SJCRH30 (cell line): ENCODE measurements at regions not wholly inside any gene's neighbourhood (a gene's known extent, or its start where the extent isn't known, plus 50 kb on each side); places are given as distances from the start of the nearest gene placed in this dataset.

ENCODE experiments used
- DNase-seq, 2 experiments: peaks; one replicate each; pipeline ENCODE4 v3.0.0-alpha.2; 2015 to 2020
- H3K27ac ChIP-seq: fragments of 250-450 bp; sonication (Bioruptor Pico); 2 replicates; pipeline ENCODE4 v1.5.1; 2020; ENCODE audit warnings: mild to moderate bottlenecking, moderate library complexity
- H3K27me3 ChIP-seq: fragments of 250-450 bp; sonication (Bioruptor Pico); 2 replicates; pipeline ENCODE4 v1.5.1; 2020; ENCODE audit warnings: mild to moderate bottlenecking, moderate library complexity
- H3K36me3 ChIP-seq: fragments of 250-450 bp; sonication (Bioruptor Pico); 2 replicates; pipeline ENCODE4 v1.5.1; 2020; ENCODE audit warnings: mild to moderate bottlenecking, moderate library complexity
- H3K4me1 ChIP-seq: fragments of 250-450 bp; sonication (Bioruptor Pico); 2 replicates; pipeline ENCODE4 v1.5.1; 2020; ENCODE audit warnings: mild to moderate bottlenecking, moderate library complexity
- H3K4me3 ChIP-seq: fragments of 250-450 bp; sonication (Bioruptor Pico); 2 replicates; pipeline ENCODE4 v1.5.1; 2020; ENCODE audit warnings: mild to moderate bottlenecking, moderate library complexity
- H3K9me3 ChIP-seq: fragments of 250-450 bp; sonication (Bioruptor Pico); replicated peaks from 2 replicates; pipeline ENCODE4 v1.5.1; 2020; ENCODE audit warnings: mild to moderate bottlenecking, moderate library complexity

GRCh38 chr7:12942609-12943008 lies 255.2 kb downstream of the ARL4A start:
- no peak for DNase-seq
- H3K9me3 ChIP-seq, result no peaks in the 10 kb centered on the region
- H3K4me1 ChIP-seq, result no peaks in the 10 kb centered on the region
- H3K36me3 ChIP-seq, result no peaks in the 10 kb centered on the region
- H3K27me3 ChIP-seq, result peaks cover 3% of the 10 kb centered on the region; the same call in 1 of the 2 replicates
- H3K27ac ChIP-seq, result no peak overlapping the region
- H3K4me3 ChIP-seq, result no peak overlapping the region

GRCh38 chr7:12943781-12944180 lies 256.3 kb downstream of the ARL4A start:
- Histone ChIP-seq H3K9me3 (no peaks in the 10 kb centered on the region), H3K27ac (no peak overlapping the region), H3K4me3 (no peak overlapping the region), H3K36me3 (no peaks in the 10 kb centered on the region), H3K27me3 (peaks cover 3% of the 10 kb centered on the region; the same call in 1 of the 2 replicates), H3K4me1 (no peaks in the 10 kb centered on the region)
- DNase-seq, result no peak

- no peaks in the 10 kb centered on the region for H3K36me3 ChIP-seq
- DNase-seq, result no peak
- no peaks in the 10 kb centered on the region for H3K4me1 ChIP-seq
- no peaks in the 10 kb centered on the region for H3K9me3 ChIP-seq
- H3K27ac ChIP-seq, result no peak overlapping the region
- H3K27me3 ChIP-seq, result peaks cover 3% of the 10 kb centered on the region; the same call in 1 of the 2 replicates
- no peak overlapping the region for H3K4me3 ChIP-seq
Observed at GRCh38 chr7:12945901-12946300, 258.5 kb downstream of the ARL4A start.

DNA sequence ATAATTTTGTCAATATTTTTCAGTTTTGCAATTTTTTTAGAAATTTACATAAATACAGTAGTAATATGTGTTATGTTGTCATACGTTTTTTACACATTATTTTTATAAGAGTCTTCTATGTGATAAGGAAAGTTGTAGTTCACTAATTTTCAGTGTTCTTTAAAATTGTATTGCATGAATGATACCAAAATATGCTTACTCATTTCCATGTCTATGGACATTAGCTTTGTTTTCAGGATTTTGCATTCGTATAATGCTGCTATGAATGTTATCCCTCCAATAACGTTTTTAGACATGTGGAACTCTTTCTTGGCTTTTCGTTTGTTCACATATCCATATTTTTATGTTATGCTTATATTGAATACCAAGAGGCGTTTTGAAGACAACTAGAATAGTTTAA lies 260.0 kb downstream of the ARL4A start:
- Histone ChIP-seq H3K4me3 (no peak overlapping the region), H3K9me3 (no peaks in the 10 kb centered on the region), H3K27ac (no peak overlapping the region)

GRCh38 chr7:12949060-12949931 lies 261.9 kb downstream of the ARL4A start:
- Histone ChIP-seq H3K27me3 (peaks cover 3% of the 10 kb centered on the region; the same call in 1 of the 2 replicates), H3K36me3 (no peaks in the 10 kb centered on the region), H3K27ac (no peak overlapping the region), H3K9me3 (no peaks in the 10 kb centered on the region), H3K4me3 (no peak overlapping the region), H3K4me1 (no peaks in the 10 kb centered on the region)
- no peak for DNase-seq

More for the DNA sequence above, 260.0 kb downstream of the ARL4A start:
- no peak for DNase-seq
- H3K4me1 ChIP-seq, result no peaks in the 10 kb centered on the region
- no peaks in the 10 kb centered on the region for H3K36me3 ChIP-seq
- H3K27me3 ChIP-seq, result peaks cover 3% of the 10 kb centered on the region; the same call in 1 of the 2 replicates

DNA sequence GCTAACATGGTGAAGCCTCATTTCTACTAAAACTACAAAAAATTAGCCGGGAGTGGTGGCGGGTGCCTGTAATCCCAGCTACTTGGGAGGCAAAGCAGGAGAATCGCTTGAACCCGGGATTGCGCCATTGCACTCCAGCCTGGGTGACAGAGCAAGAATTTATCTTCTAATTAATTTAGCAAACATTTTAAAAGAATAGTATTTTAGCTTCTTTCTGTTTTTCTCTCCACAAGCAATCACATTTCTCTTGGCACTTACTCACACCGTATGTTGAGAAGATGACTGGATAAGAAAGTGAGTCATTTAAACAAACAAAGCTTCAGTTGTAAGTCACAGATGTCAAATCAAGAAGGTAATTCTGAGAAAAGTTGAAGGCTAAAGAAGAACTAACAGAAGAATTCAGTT lies 264.0 kb downstream of the ARL4A start:
- Histone ChIP-seq H3K9me3 (no peaks in the 10 kb centered on the region), H3K4me1 (no peaks in the 10 kb centered on the region), H3K36me3 (no peaks in the 10 kb centered on the region), H3K27ac (no peak overlapping the region), H3K27me3 (no peaks in the 10 kb centered on the region), H3K4me3 (no peak overlapping the region)
- no peak for DNase-seq

- Histone ChIP-seq H3K27me3 (no peaks in the 10 kb centered on the region), H3K9me3 (no peaks in the 10 kb centered on the region), H3K36me3 (no peaks in the 10 kb centered on the region), H3K27ac (no peak overlapping the region), H3K4me3 (no peak overlapping the region), H3K4me1 (no peaks in the 10 kb centered on the region)
- DNase-seq, result no peak
Observed at GRCh38 chr7:12954380-12955033, 267.1 kb downstream of the ARL4A start.

- H3K4me3 ChIP-seq, result no peak overlapping the region
- DNase-seq, result no peak
- H3K36me3 ChIP-seq, result no peaks in the 10 kb centered on the region
- H3K27ac ChIP-seq, result no peak overlapping the region
- H3K9me3 ChIP-seq, result no peaks in the 10 kb centered on the region
- no peaks in the 10 kb centered on the region for H3K4me1 ChIP-seq
- H3K27me3 ChIP-seq, result no peaks in the 10 kb centered on the region
Observed at GRCh38 chr7:12957487-12957886, 270.1 kb downstream of the ARL4A start.

- Histone ChIP-seq H3K27me3 (0 out of 2 replicates have a peak, but pooled peaks cover 3% of the 10 kb centered on the region), H3K9me3 (no peaks in the 10 kb centered on the region), H3K36me3 (no peaks in the 10 kb centered on the region), H3K4me1 (no peaks in the 10 kb centered on the region), H3K4me3 (no peak overlapping the region), H3K27ac (no peak overlapping the region)
- no peak for DNase-seq
Observed at GRCh38 chr7:12961910-12962480, 274.6 kb downstream of the ARL4A start.

- Histone ChIP-seq H3K4me3 (no peak overlapping the region), H3K9me3 (no peaks in the 10 kb centered on the region), H3K27ac (no peak overlapping the region), H3K4me1 (no peaks in the 10 kb centered on the region), H3K36me3 (no peaks in the 10 kb centered on the region), H3K27me3 (0 out of 2 replicates have a peak, but pooled peaks cover 3% of the 10 kb centered on the region)
- no peak for DNase-seq
Observed at GRCh38 chr7:12963435-12963834, 276.0 kb downstream of the ARL4A start.

DNA sequence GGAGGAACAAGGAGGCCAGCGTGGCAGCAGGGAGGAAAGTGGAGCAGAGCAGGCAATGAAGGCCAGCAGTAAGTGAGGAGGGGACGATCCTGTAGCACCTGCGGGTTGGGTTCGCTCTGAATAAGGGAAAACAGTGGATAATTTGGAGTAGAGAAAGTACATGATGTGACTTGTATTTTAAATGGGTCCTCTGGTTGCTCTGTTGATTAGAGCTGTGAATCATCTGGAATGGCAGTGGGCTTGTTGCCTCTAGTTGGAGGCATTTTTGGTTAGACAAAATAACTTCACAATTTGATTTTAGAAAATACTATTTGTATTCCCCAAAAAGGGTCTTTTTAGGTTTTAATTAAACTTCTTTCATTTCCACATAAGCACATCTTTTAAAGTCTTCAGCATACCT lies 277.4 kb downstream of the ARL4A start:
- Histone ChIP-seq H3K9me3 (no peaks in the 10 kb centered on the region), H3K27me3 (0 out of 2 replicates have a peak, but pooled peaks cover 3% of the 10 kb centered on the region), H3K4me3 (no peak overlapping the region), H3K36me3 (no peaks in the 10 kb centered on the region), H3K27ac (no peak overlapping the region), H3K4me1 (no peaks in the 10 kb centered on the region)
- DNase-seq, result no peak

- DNase-seq, result no peak
- Histone ChIP-seq H3K27me3 (0 out of 2 replicates have a peak, but pooled peaks cover 3% of the 10 kb centered on the region), H3K4me1 (no peaks in the 10 kb centered on the region), H3K36me3 (no peaks in the 10 kb centered on the region), H3K27ac (no peak overlapping the region), H3K9me3 (no peaks in the 10 kb centered on the region), H3K4me3 (no peak overlapping the region)
Observed at GRCh38 chr7:12965767-12966166, 278.3 kb downstream of the ARL4A start.

DNA sequence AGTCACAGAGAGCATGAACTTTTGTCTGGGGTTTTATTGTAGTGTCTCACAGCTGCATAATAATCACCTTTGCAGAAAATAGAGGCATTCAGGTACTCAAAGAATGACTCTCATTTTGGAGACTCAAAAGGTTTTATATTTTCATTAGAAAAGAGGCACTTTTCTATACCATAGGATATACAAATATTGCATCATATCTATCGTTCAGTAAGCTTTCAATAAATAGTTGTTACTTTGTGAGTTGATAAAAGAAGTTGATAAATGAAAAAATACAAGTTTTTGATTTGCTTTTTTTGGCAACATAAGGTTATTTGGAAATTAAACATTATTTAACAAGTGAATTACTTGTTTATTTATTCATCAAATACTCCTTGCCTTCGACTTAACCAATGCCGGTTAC lies 279.9 kb downstream of the ARL4A start:
- H3K27me3 ChIP-seq, result 0 out of 2 replicates have a peak, but pooled peaks cover 3% of the 10 kb centered on the region
- DNase-seq, result no peak
- H3K9me3 ChIP-seq, result no peaks in the 10 kb centered on the region
- H3K27ac ChIP-seq, result no peak overlapping the region
- no peaks in the 10 kb centered on the region for H3K4me1 ChIP-seq
- H3K36me3 ChIP-seq, result no peaks in the 10 kb centered on the region
- H3K4me3 ChIP-seq, result no peak overlapping the region

GRCh38 chr7:12968836-12969422 lies 281.5 kb downstream of the ARL4A start:
- H3K27me3 ChIP-seq, result 0 out of 2 replicates have a peak, but pooled peaks cover under 1% of the 10 kb centered on the region
- no peaks in the 10 kb centered on the region for H3K4me1 ChIP-seq
- H3K9me3 ChIP-seq, result no peaks in the 10 kb centered on the region
- no peak for DNase-seq
- no peak overlapping the region for H3K4me3 ChIP-seq
- no peaks in the 10 kb centered on the region for H3K36me3 ChIP-seq
- no peak overlapping the region for H3K27ac ChIP-seq

DNA sequence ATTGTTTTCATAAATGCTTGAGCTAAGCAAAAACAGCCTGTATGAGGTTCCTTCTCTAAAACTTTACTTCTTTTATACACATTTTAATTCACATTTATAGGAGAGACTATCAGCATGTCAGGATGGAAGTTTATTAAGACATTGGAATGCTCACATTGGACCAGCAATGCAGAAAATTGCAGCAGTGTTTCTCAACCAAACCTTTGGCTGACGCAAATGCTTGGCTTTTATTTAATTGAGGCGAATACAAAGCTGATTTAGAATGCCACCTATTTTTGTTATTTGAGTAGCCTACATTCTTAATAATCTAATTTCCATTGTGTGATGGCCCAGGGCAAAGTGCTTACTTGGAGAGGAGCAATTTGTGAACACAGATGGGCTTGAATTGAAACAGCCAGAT lies 283.2 kb downstream of the ARL4A start:
- no peak overlapping the region for H3K27ac ChIP-seq
- no peak for DNase-seq
- H3K9me3 ChIP-seq, result no peaks in the 10 kb centered on the region
- H3K4me1 ChIP-seq, result no peaks in the 10 kb centered on the region
- no peaks in the 10 kb centered on the region for H3K36me3 ChIP-seq
- no peaks in the 10 kb centered on the region for H3K27me3 ChIP-seq
- no peak overlapping the region for H3K4me3 ChIP-seq
